ENCODE measurements at regions not wholly inside any gene's neighbourhood (a gene's known extent, or its start where the extent isn't known, plus 50 kb on each side); places are given as distances from the start of the nearest gene placed in this dataset.
"Not testable (repeated sequence)": the region's sequence is repeated elsewhere in the genome, so short reads cannot be mapped to it uniquely, and the experiment has no call there.

DNA sequence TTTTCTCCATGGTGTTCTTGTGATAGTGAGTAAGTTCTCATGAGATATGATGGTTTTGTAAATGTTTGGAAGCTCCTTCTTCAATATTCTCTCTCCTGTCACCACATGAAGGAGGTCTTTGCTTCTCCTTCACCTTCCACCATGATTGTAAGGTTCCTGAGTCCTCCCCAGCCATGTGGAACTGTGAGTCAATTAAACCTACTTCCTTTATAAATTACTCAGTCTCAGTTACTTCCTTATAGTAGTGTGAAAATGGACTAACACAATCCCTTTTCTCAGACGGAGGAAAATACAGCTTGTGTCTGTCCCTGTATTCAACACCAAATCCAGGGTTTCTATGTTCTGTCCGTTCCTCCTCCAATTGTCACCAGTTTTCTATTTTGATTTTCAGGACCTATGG is 181.0 kb downstream of the ALDH8A1 start:
- ChIA-PET CTCF (no interaction called here), POLR2A (interaction anchor here (0.6 to 0.7 kb wide), 2 partner anchors 28 to 226 kb away, joined by 4 read pairs; no protein-coding TSS in a partner anchor)
- no peaks in the 10 kb centered on the region for H3K4me1 Mint-ChIP-seq (ENCODE audit: low read depth)
- H3K36me3 Mint-ChIP-seq (ENCODE audit: low read depth) = no peaks in the 10 kb centered on the region
- H3K9me3 Mint-ChIP-seq = no peaks in the 10 kb centered on the region
- H3K4me3 Mint-ChIP-seq = no peak overlapping the region
- intact Hi-C loops (cut with micrococcal nuclease) = no loop called here
- H3K27ac Mint-ChIP-seq = no peak overlapping the region
- TF ChIP-seq, protein P1, sequence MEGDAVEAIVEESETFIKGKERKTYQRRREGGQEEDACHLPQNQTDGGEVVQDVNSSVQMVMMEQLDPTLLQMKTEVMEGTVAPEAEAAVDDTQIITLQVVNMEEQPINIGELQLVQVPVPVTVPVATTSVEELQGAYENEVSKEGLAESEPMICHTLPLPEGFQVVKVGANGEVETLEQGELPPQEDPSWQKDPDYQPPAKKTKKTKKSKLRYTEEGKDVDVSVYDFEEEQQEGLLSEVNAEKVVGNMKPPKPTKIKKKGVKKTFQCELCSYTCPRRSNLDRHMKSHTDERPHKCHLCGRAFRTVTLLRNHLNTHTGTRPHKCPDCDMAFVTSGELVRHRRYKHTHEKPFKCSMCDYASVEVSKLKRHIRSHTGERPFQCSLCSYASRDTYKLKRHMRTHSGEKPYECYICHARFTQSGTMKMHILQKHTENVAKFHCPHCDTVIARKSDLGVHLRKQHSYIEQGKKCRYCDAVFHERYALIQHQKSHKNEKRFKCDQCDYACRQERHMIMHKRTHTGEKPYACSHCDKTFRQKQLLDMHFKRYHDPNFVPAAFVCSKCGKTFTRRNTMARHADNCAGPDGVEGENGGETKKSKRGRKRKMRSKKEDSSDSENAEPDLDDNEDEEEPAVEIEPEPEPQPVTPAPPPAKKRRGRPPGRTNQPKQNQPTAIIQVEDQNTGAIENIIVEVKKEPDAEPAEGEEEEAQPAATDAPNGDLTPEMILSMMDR (IDR thresholded peaks at IDR 0.05) = no peak
- H3K27me3 Mint-ChIP-seq = peaks cover 5% of the 10 kb centered on the region
- ATAC-seq = no peak
- no peak for DNase-seq

DNA sequence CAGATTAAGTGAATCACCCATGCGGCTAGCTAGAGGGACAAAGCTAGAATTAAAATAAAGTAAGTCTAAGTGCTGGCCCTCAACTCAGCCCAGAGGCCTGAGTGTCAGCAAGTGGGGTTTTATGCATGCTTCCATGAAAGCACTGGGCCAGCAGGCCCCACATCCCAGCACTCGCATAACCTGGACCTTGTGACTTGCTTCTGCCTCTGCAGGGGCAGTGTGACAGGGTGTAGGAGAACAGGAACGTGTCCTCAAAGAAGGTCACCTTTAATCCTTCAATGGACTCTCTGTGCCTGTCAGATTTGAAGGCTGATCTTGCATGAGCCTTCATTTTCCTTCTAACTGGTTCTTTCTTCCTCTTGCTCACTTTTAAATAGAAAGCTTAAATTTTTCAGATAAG is 183.4 kb downstream of the ALDH8A1 start:
- no peak overlapping the region for H3K27ac Mint-ChIP-seq
- ATAC-seq (no peak), DNase-seq (no peak)
- POLR2A ChIA-PET = no interaction called here
- peaks cover 5% of the 10 kb centered on the region for H3K27me3 Mint-ChIP-seq
- intact Hi-C loops (cut with micrococcal nuclease) = no loop called here
- no peak overlapping the region for H3K4me3 Mint-ChIP-seq
- CTCF ChIA-PET = interaction anchor here (1.1 to 1.5 kb wide), 3 partner anchors 8 to 610 kb away, joined by 3 read pairs; no protein-coding TSS in a partner anchor
- H3K36me3 Mint-ChIP-seq (ENCODE audit: low read depth) = no peaks in the 10 kb centered on the region
- no peaks in the 10 kb centered on the region for H3K9me3 Mint-ChIP-seq
- H3K4me1 Mint-ChIP-seq (ENCODE audit: low read depth) = no peaks in the 10 kb centered on the region
- TF ChIP-seq, protein P1 (IDR thresholded peaks at IDR 0.05) = no peak

DNA sequence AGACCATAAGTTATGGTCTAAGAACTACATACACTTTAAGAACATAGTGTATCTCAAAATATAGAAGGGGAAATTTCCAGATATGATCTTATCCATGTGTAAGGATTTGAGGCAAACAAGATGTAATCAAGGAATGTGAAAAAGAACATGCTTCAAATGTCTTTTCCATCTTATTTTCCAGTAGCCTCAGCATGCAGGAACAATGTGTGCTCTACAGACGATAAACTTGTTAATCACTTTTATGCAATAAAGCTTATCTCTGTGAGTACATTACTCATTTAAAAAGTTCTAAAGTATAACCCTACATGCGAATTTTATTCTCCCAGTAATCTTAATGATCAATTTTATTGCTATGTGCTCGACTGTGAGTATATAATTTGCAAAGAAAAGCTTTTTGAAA is 185.2 kb downstream of the ALDH8A1 start:
- DNase-seq = no peak
- Mint-ChIP-seq H3K27me3 (peaks cover 5% of the 10 kb centered on the region), H3K27ac (no peak overlapping the region), H3K4me1 (ENCODE audit: low read depth) (no peaks in the 10 kb centered on the region), H3K4me3 (no peak overlapping the region), H3K36me3 (ENCODE audit: low read depth) (no peaks in the 10 kb centered on the region), H3K9me3 (no peaks in the 10 kb centered on the region)
- intact Hi-C loops (cut with micrococcal nuclease) = no loop called here
- TF ChIP-seq, protein P1 (IDR thresholded peaks at IDR 0.05) = no peak
- POLR2A ChIA-PET = no interaction called here
- CTCF ChIA-PET = no interaction called here
- ATAC-seq = no peak

DNA sequence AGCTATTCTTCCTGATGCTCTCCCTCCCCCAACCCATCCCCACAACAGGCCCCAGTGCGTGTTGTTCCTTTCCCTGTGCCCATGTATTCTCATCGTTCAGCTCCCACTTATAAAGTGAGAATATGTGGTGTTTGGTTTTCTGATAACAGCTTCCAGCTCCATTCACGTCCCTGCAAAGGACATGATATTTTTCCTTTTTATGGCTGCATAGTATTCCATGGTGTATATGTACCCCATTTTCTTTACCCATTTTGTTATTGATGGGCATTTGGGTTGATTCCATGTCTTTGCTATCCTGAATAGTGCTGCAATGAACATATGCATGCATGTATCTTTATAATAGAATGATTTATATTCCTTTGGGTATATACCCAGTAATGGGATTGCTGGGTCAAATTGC is 186.3 kb downstream of the ALDH8A1 start:
- DNase-seq; H3K4me3 Mint-ChIP-seq; H3K27me3 Mint-ChIP-seq; H3K36me3 Mint-ChIP-seq (ENCODE audit: low read depth); ATAC-seq; intact Hi-C loops (cut with micrococcal nuclease); CTCF ChIA-PET; H3K27ac Mint-ChIP-seq; H3K9me3 Mint-ChIP-seq; H3K4me1 Mint-ChIP-seq (ENCODE audit: low read depth): not testable (repeated sequence)
- POLR2A ChIA-PET = interaction anchor here (0.6 kb wide), 1 partner anchor 931 kb away, joined by 3 read pairs; no protein-coding TSS in a partner anchor

DNA sequence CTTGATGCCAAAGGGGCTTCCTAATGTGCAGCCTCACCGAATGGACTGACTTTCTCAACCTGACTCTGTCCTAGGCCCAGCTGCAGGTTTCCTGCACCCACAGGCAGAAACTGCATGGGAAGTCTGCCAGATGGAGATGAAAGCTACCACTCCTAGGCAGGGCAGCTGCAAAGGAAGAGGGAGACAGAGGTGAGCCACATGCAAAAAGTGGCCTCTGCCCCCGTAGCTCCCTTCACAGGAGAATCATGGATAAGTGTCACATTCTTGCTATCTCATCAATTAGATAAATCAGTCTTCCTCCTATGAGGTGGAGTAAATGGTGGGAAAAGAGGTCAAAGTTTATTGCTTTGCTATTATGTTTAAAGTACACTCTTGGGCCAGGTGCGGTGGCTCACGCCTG is 191.3 kb downstream of the ALDH8A1 start:
- no peak overlapping the region for H3K27ac Mint-ChIP-seq
- intact Hi-C loops (cut with micrococcal nuclease) = no loop called here
- ATAC-seq (no peak), DNase-seq (no peak)
- H3K4me3 Mint-ChIP-seq = no peak overlapping the region
- H3K9me3 Mint-ChIP-seq = no peaks in the 10 kb centered on the region
- H3K4me1 Mint-ChIP-seq (ENCODE audit: low read depth) = no peaks in the 10 kb centered on the region
- no peaks in the 10 kb centered on the region for H3K27me3 Mint-ChIP-seq
- ChIA-PET CTCF (interaction anchor here (1.5 kb wide), 1 partner anchor 8 kb away, joined by 3 read pairs; no protein-coding TSS in a partner anchor), POLR2A (interaction anchor here (0.6 to 1.0 kb wide), 2 partner anchors 228 to 408 kb away, joined by 3 read pairs; no protein-coding TSS in a partner anchor)
- TF ChIP-seq, protein P1 (IDR thresholded peaks at IDR 0.05) = no peak
- H3K36me3 Mint-ChIP-seq (ENCODE audit: low read depth) = no peaks in the 10 kb centered on the region
